ENCODE measurements at regions not wholly inside any gene's neighbourhood (a gene's known extent, or its start where the extent isn't known, plus 50 kb on each side); places are given as distances from the start of the nearest gene placed in this dataset. TPM values are rescaled to one million over a fixed set of nuclear protein-coding genes. Genes with fewer than 3 reads are reported as not detected.

DNA sequence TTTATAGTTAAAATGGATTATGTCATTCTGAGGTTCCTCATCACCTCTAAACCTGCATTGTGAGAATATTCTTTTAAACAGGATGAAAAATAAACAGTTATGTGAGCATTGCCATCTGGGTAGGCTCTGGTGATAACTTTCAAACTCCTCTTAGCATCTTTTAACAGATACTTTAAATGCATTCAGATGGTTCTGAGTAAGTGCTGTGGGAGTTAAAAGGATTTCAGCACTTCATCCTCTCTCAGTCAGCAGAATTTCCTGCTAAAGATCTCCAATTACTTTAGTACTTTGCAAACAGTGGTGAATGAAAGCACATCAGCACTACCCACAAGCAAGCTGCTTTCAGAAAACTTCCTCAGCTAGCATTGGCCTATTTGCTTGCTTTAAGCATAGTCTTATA, 59.3 kb upstream of the TMTC1 start:
- no peak overlapping the region for H3K4me2 ChIP-seq (ENCODE audit: unreplicated experiment)
- no peaks in the 10 kb centered on the region for H3K9me3 ChIP-seq (ENCODE audit: low read depth)
- no peaks in the 10 kb centered on the region for H4K20me1 ChIP-seq (ENCODE audit: insufficient read depth)
- no peaks in the 10 kb centered on the region for H3K79me2 ChIP-seq (ENCODE audit: insufficient read depth)
- H3K9ac ChIP-seq: no peak overlapping the region
- no peaks in the 10 kb centered on the region for H3F3A ChIP-seq (ENCODE audit: insufficient read depth)
- H3K27me3 ChIP-seq (replicated peaks; ENCODE audit: insufficient read depth): no peaks in the 10 kb centered on the region
- H3K9me2 ChIP-seq (ENCODE audit: insufficient read depth): no peaks in the 10 kb centered on the region
- H2AFZ ChIP-seq: no peak overlapping the region
- H3K36me3 ChIP-seq (ENCODE audit: low read depth): no peaks in the 10 kb centered on the region
- H3K4me1 ChIP-seq (ENCODE audit: insufficient read depth): no peaks in the 10 kb centered on the region
- no peak for TF ChIP-seq EZH2 (IDR thresholded peaks at IDR 0.05; ENCODE audit: insufficient read depth, poor library complexity, severe bottlenecking)
- TF ChIP-seq EZH2phosphoT487 (IDR thresholded peaks at IDR 0.05; ENCODE audit: insufficient read depth, low read depth): no peak
- in situ Hi-C loops (cut with MboI): no loop called here
- H3K4me3 ChIP-seq: no peak overlapping the region
- H3K27ac ChIP-seq: no peak overlapping the region
- no peak for DNase-seq

- H3K36me3 ChIP-seq (ENCODE audit: low read depth): no peaks in the 10 kb centered on the region
- no peak overlapping the region for H3K4me2 ChIP-seq (ENCODE audit: unreplicated experiment)
- H3K9me3 ChIP-seq (ENCODE audit: low read depth): no peaks in the 10 kb centered on the region
- H3K27ac ChIP-seq: no peak overlapping the region
- no peak overlapping the region for H3K9ac ChIP-seq
- TF ChIP-seq EZH2phosphoT487 (IDR thresholded peaks at IDR 0.05; ENCODE audit: insufficient read depth, low read depth): no peak
- TF ChIP-seq EZH2 (IDR thresholded peaks at IDR 0.05; ENCODE audit: insufficient read depth, poor library complexity, severe bottlenecking): no peak
- in situ Hi-C loops (cut with MboI): no loop called here
- no peak overlapping the region for H2AFZ ChIP-seq
- H3K4me1 ChIP-seq (ENCODE audit: insufficient read depth): no peaks in the 10 kb centered on the region
- no peak overlapping the region for H3K4me3 ChIP-seq
- no peaks in the 10 kb centered on the region for H3F3A ChIP-seq (ENCODE audit: insufficient read depth)
- no peaks in the 10 kb centered on the region for H3K27me3 ChIP-seq (replicated peaks; ENCODE audit: insufficient read depth)
- no peak for DNase-seq
- no peaks in the 10 kb centered on the region for H3K9me2 ChIP-seq (ENCODE audit: insufficient read depth)
- no peaks in the 10 kb centered on the region for H4K20me1 ChIP-seq (ENCODE audit: insufficient read depth)
- no peaks in the 10 kb centered on the region for H3K79me2 ChIP-seq (ENCODE audit: insufficient read depth)
- WGBS, 2 experiments (ENCODE audit: low coverage in 1 of 2, low lambda C conversion rate in 2 of 2, missing lambda C conversion rate in 2 of 2): 62 to 63% methylated on average over 1 of the region's 1 CpG
Observed at GRCh38 chr12:29838768-29839167, 55.0 kb upstream of the TMTC1 start.

Small RNA genes lying in the stretch of these regions (small RNA-seq; reads per million reads assigned to genes)
- gene AC023511.2 (ENCODE audit: low read depth, low replicate concordance) (not detected), gene RNA5SP356 (ENCODE audit: low read depth, low replicate concordance) (not detected)
